HEK293 (cell line): ENCODE measurements at regions not wholly inside any gene's neighbourhood (a gene's known extent, or its start where the extent isn't known, plus 50 kb on each side); places are given as distances from the start of the nearest gene placed in this dataset.
A peak's percentile ranks its signal among the peaks of the same experiment; 100 is the strongest.

ENCODE experiments used
- CTCF ChIA-PET: fragments of 350-600 bp; formaldehyde crosslinking; extraction: SDS; loops from one replicate; lab custom pipeline; 2021; ENCODE audit warnings: antibody characterized with exemption; lab: Yijun Ruan, JAX
- POLR2A ChIA-PET: fragments of 300-600 bp; formaldehyde crosslinking; extraction: SDS; loops from one replicate; lab custom pipeline; 2020; ENCODE audit warnings: antibody characterized with exemption, inconsistent platforms; lab: Yijun Ruan, JAX
- H3K27ac ChIP-seq: fragments of 200-500 bp; sonication (Bioruptor generic); 2 replicates; pipeline ENCODE4 v1.5.1; 2014; ENCODE audit warnings: low read depth, low read length, control low read depth, inconsistent platforms; ENCODE audit errors: extremely low read depth
- H3K36me3 ChIP-seq, 2 experiments: fragments of 200-500 bp in 1 of 2; sonication (Bioruptor generic) in 1 of 2; 1 replicate in 1 of 2; 2 replicates in 1 of 2; pipeline ENCODE4 v1.5.1; 2014 to 2017; ENCODE audit warnings: inconsistent platforms in 2 of 2, low read length in 2 of 2; ENCODE audit not compliant: control insufficient read depth in 2 of 2, insufficient read depth in 1 of 2
- H3K4me1 ChIP-seq: fragments of 200-500 bp; sonication (Bioruptor generic); 2 replicates; pipeline ENCODE4 v1.5.1; 2014; ENCODE audit warnings: mild to moderate bottlenecking, low read length, inconsistent platforms; ENCODE audit not compliant: control insufficient read depth, insufficient read depth
- H3K4me3 ChIP-seq: 2 replicates; pipeline ENCODE4 v1.5.1; 2011; ENCODE audit warnings: low read depth, mild to moderate bottlenecking, control low read depth, low read length, moderate library complexity
- H3K9me3 ChIP-seq: fragments of 200-500 bp; sonication (Bioruptor generic); 2 replicates; pipeline ENCODE4 v1.5.1; 2014; ENCODE audit warnings: low read depth, low read length, inconsistent platforms; ENCODE audit not compliant: control insufficient read depth, insufficient read depth
- EGR2 ChIP-seq: fragments of 450-650 bp; formaldehyde crosslinking; IDR thresholded peaks from 2 replicates; pipeline ENCODE4 v1.5.1; 2016; ENCODE audit warnings: low read depth, missing biosample characterization, missing genetic modification characterization
- HIC1 ChIP-seq: fragments of 450-650 bp; formaldehyde crosslinking; IDR thresholded peaks from 2 replicates; pipeline ENCODE4 v1.5.1; 2016; ENCODE audit warnings: missing biosample characterization, missing genetic modification characterization
- OVOL3 ChIP-seq: fragments of 450-650 bp; formaldehyde crosslinking; IDR thresholded peaks from 2 replicates; pipeline ENCODE4 v1.5.1; 2016; ENCODE audit warnings: missing biosample characterization, missing genetic modification characterization
- PBX3 ChIP-seq: sonication (generic); formaldehyde crosslinking; IDR thresholded peaks from 2 replicates; pipeline ENCODE4 v1.8.1; 2022; ENCODE audit warnings: mild to moderate bottlenecking, moderate library complexity, missing genetic modification reagents
- PRDM1 ChIP-seq: fragments of 450-650 bp; formaldehyde crosslinking; IDR thresholded peaks from 2 replicates; pipeline ENCODE4; 2016; ENCODE audit warnings: missing biosample characterization, missing genetic modification characterization
- PRDM6 ChIP-seq: fragments of 450-650 bp; formaldehyde crosslinking; IDR thresholded peaks from 2 replicates; pipeline ENCODE4 v1.5.1; 2017; ENCODE audit warnings: missing biosample characterization, missing genetic modification characterization
- REPIN1 ChIP-seq: fragments of 450-650 bp; formaldehyde crosslinking; IDR thresholded peaks from 2 replicates; pipeline ENCODE4 v1.5.1; 2017; ENCODE audit warnings: missing biosample characterization, missing genetic modification characterization, low read depth
- ZBTB48 ChIP-seq: fragments of 450-650 bp; formaldehyde crosslinking; IDR thresholded peaks from 2 replicates; pipeline ENCODE4 v1.5.1; 2016; ENCODE audit warnings: missing biosample characterization, missing genetic modification characterization
- ZFP3 ChIP-seq: fragments of 450-650 bp; formaldehyde crosslinking; IDR thresholded peaks from 2 replicates; pipeline ENCODE4 v1.5.1; 2016; ENCODE audit warnings: low read depth, missing biosample characterization, missing genetic modification characterization
- ZNF155 ChIP-seq: fragments of 450-650 bp; formaldehyde crosslinking; IDR thresholded peaks from 2 replicates; pipeline ENCODE4 v1.5.1; 2016; ENCODE audit warnings: missing biosample characterization, missing genetic modification characterization
- ZNF24 ChIP-seq: fragments of 450-650 bp; formaldehyde crosslinking; IDR thresholded peaks from 2 replicates; pipeline ENCODE4 v1.5.1; 2016; ENCODE audit warnings: missing biosample characterization, missing genetic modification characterization
- ZNF391 ChIP-seq: fragments of 450-650 bp; formaldehyde crosslinking; IDR thresholded peaks from 2 replicates; pipeline ENCODE4 v1.5.1; 2016; ENCODE audit warnings: low read depth, missing biosample characterization, missing genetic modification characterization, borderline replicate concordance
- ZNF398 ChIP-seq: fragments of 450-650 bp; formaldehyde crosslinking; IDR thresholded peaks from 2 replicates; pipeline ENCODE4 v1.5.1; 2017; ENCODE audit warnings: missing biosample characterization, missing genetic modification characterization
- ZNF488 ChIP-seq: fragments of 450-650 bp; formaldehyde crosslinking; IDR thresholded peaks from 2 replicates; pipeline ENCODE4 v1.5.1; 2016; ENCODE audit warnings: missing biosample characterization, missing genetic modification characterization
- ZNF514 ChIP-seq: fragments of 450-650 bp; formaldehyde crosslinking; IDR thresholded peaks from 2 replicates; pipeline ENCODE4 v1.5.1; 2016; ENCODE audit warnings: missing biosample characterization, missing genetic modification characterization
- ZNF555 ChIP-seq: fragments of 450-650 bp; formaldehyde crosslinking; conservative IDR thresholded peaks from 2 replicates; pipeline ENCODE4 v1.5.1; 2017; ENCODE audit warnings: missing biosample characterization, mild to moderate bottlenecking, missing genetic modification characterization, inconsistent platforms
- ZNF660 ChIP-seq: fragments of 450-650 bp; IDR thresholded peaks from 2 replicates; pipeline ENCODE4 v1.5.1; 2018; ENCODE audit warnings: missing biosample characterization, mild to moderate bottlenecking, missing genetic modification characterization
- ZNF664 ChIP-seq: fragments of 450-650 bp; formaldehyde crosslinking; IDR thresholded peaks from 2 replicates; pipeline ENCODE4 v1.5.1; 2016; ENCODE audit warnings: missing biosample characterization, missing genetic modification characterization
- ZNF701 ChIP-seq: fragments of 450-650 bp; formaldehyde crosslinking; IDR thresholded peaks from 2 replicates; pipeline ENCODE4 v1.5.1; 2016; ENCODE audit warnings: missing biosample characterization, missing genetic modification characterization
- ZNF707 ChIP-seq: fragments of 450-650 bp; formaldehyde crosslinking; IDR thresholded peaks from 2 replicates; pipeline ENCODE4 v1.5.1; 2016; ENCODE audit warnings: missing biosample characterization, missing genetic modification characterization
- ZSCAN16 ChIP-seq: fragments of 450-650 bp; formaldehyde crosslinking; IDR thresholded peaks from 2 replicates; pipeline ENCODE4 v1.5.1; 2016; ENCODE audit warnings: missing biosample characterization, missing genetic modification characterization
- ZSCAN18 ChIP-seq: fragments of 450-650 bp; formaldehyde crosslinking; IDR thresholded peaks from 2 replicates; pipeline ENCODE4 v1.5.1; 2016; ENCODE audit warnings: missing biosample characterization, missing genetic modification characterization

- TF ChIP-seq ZBTB48 (tag by site-specific recombination) (no peak), ZNF664 (tag by site-specific recombination) (no peak), ZNF514 (tag by site-specific recombination) (no peak), ZNF398 (tag by site-specific recombination) (peak; percentile 16; the same call in 1 of the 2 replicates), PRDM6 (tag by site-specific recombination) (peak; percentile 73)
These were observed 142.1 kb upstream of the POU5F2 start (continued) for GRCh38 chr5:93883459-93883858.

DNA sequence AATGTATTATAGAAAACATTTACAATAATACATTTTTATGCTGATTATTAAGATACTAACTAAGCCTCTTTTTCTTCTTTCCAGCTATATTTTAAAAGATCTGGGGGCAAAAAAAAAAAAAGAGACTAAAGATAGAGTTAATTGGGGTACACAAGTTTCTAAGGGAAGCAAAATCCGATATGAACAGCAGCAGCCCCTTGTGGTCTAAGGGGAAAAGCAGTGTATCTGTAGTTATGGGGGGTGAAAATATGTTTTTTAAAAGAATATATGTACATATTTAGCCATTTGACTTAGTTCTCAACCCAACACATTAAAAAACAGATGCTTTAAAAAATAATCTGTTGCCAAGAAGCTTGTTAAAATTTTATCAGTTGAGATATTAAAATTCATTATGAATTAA is 134.3 kb upstream of the POU5F2 start:
- H3K9me3 ChIP-seq, result no peaks in the 10 kb centered on the region
- TF ChIP-seq EGR2 (tag by site-specific recombination), result no peak
- no peak for TF ChIP-seq HIC1 (tag by site-specific recombination)
- TF ChIP-seq ZSCAN16 (tag by site-specific recombination), result no peak
- TF ChIP-seq ZNF660 (tag by site-specific recombination), result no peak
- TF ChIP-seq OVOL3 (tag by site-specific recombination), result no peak
- H3K4me3 ChIP-seq, result no peak overlapping the region
- H3K27ac ChIP-seq, result no peak overlapping the region
- ChIA-PET POLR2A (no interaction called here), CTCF (no interaction called here)
- no peaks in the 10 kb centered on the region for H3K4me1 ChIP-seq
- no peaks in the 10 kb centered on the region for H3K36me3 ChIP-seq

DNA sequence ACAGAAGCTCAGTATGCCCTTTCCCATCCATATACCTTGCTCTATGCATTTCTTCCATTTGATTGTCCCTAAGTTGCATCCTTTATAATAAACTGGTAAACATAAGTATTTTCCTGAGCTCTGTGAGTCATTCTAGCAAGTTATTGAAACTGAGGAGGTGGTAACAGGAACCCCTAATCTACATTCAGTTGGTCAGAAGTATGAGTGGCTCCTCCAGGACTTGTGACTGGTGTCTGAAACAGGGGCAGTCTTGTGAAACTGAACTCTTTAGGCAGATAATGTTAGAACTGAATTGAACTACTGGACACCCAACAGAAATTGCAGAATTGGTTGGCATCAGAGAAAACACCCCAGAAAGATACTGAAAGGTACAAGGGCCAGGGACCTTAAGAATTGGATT is 133.1 kb upstream of the POU5F2 start:
- ChIA-PET POLR2A (no interaction called here), CTCF (interaction anchor here (0.8 kb wide), 1 partner anchor 21 kb away, joined by 3 read pairs; no protein-coding TSS in a partner anchor)
- Histone ChIP-seq H3K4me1 (no peaks in the 10 kb centered on the region), H3K36me3 (no peaks in the 10 kb centered on the region), H3K9me3 (no peaks in the 10 kb centered on the region), H3K27ac (no peak overlapping the region), H3K4me3 (no peak overlapping the region)
- TF ChIP-seq ZNF701 (tag by site-specific recombination), result no peak
- no peak for TF ChIP-seq REPIN1 (tag by site-specific recombination)
- TF ChIP-seq ZNF391 (tag by site-specific recombination), result no peak
- no peak for TF ChIP-seq ZNF488 (tag by site-specific recombination)
- TF ChIP-seq ZNF707 (tag by site-specific recombination), result no peak
- no peak for TF ChIP-seq ZNF555 (tag by site-specific recombination)
- no peak for TF ChIP-seq PRDM1
- TF ChIP-seq ZSCAN18 (tag by site-specific recombination), result no peak
- no peak for TF ChIP-seq ZFP3 (tag by site-specific recombination)
- TF ChIP-seq ZNF24 (tag by site-specific recombination), result no peak
- TF ChIP-seq ZNF155 (tag by site-specific recombination), result no peak
- TF ChIP-seq ZNF660 (tag by site-specific recombination), result no peak
- TF ChIP-seq PBX3, result no peak
